Neural progenitor cell (in vitro differentiated cells): ENCODE measurements at regions not wholly inside any gene's neighbourhood (a gene's known extent, or its start where the extent isn't known, plus 50 kb on each side); places are given as distances from the start of the nearest gene placed in this dataset.
"Not testable (repeated sequence)": the region's sequence is repeated elsewhere in the genome, so short reads cannot be mapped to it uniquely, and the experiment has no call there.

ENCODE experiments used
- DNase-seq: peaks from one replicate; pipeline ENCODE4 v3.0.0-alpha.2; 2016; ENCODE audit warnings: low spot score
- H2AFZ ChIP-seq: fragments of 200-600 bp; sonication (generic); replicated peaks from 2 replicates; pipeline ENCODE4 v1.6.1; 2016; ENCODE audit warnings: antibody characterized with exemption
- H3F3A ChIP-seq: fragments of 200-600 bp; sonication (generic); 2 replicates; pipeline ENCODE4 v1.6.1; 2016; ENCODE audit warnings: antibody characterized with exemption, low read depth
- H3K27ac ChIP-seq: fragments of 200-600 bp; sonication (generic); 2 replicates; pipeline ENCODE4 v1.5.1; 2016; ENCODE audit warnings: mild to moderate bottlenecking
- H3K27me3 ChIP-seq: fragments of 200-600 bp; sonication (generic); 2 replicates; pipeline ENCODE4 v1.6.1; 2016; ENCODE audit warnings: mild to moderate bottlenecking, moderate library complexity
- H3K36me3 ChIP-seq: fragments of 200-600 bp; sonication (generic); 2 replicates; pipeline ENCODE4 v1.5.1; 2016
- H3K4me1 ChIP-seq: fragments of 200-600 bp; sonication (generic); 2 replicates; pipeline ENCODE4 v1.6.1; 2016; ENCODE audit warnings: mixed run types
- H3K4me2 ChIP-seq: fragments of 200-600 bp; sonication (generic); 2 replicates; pipeline ENCODE4 v1.6.1; 2016
- H3K4me3 ChIP-seq: fragments of 200-600 bp; sonication (generic); 2 replicates; pipeline ENCODE4 v1.5.1; 2016
- H3K79me2 ChIP-seq: fragments of 200-600 bp; sonication (generic); 2 replicates; pipeline ENCODE4 v1.6.1; 2016; ENCODE audit warnings: low read depth
- H3K9ac ChIP-seq: fragments of 200-600 bp; sonication (generic); 2 replicates; pipeline ENCODE4 v1.6.1; 2016
- H3K9me3 ChIP-seq: fragments of 200-600 bp; sonication (generic); 2 replicates; pipeline ENCODE4 v1.5.1; 2016; ENCODE audit warnings: low read depth
- H4K20me1 ChIP-seq: fragments of 200-600 bp; sonication (generic); 2 replicates; pipeline ENCODE4 v1.6.1; 2016; ENCODE audit warnings: low read depth
- H3K27ac Mint-ChIP-seq: 3 replicates; pipeline ENCODE4 v1.8.0; 2021; ENCODE audit warnings: mixed read lengths
- H3K27me3 Mint-ChIP-seq: 2 replicates; pipeline ENCODE4 v1.8.0; 2022; ENCODE audit warnings: low read depth, mild to moderate bottlenecking, inconsistent platforms, moderate library complexity, mixed read lengths; ENCODE audit not compliant: insufficient read depth
- H3K36me3 Mint-ChIP-seq: 3 replicates; pipeline ENCODE4 v1.8.0; 2021; ENCODE audit warnings: mixed read lengths
- H3K4me1 Mint-ChIP-seq: 3 replicates; pipeline ENCODE4 v1.8.0; 2021; ENCODE audit warnings: mixed read lengths
- H3K4me3 Mint-ChIP-seq: 3 replicates; pipeline ENCODE4 v1.8.0; 2021; ENCODE audit warnings: mild to moderate bottlenecking, moderate library complexity, mixed read lengths
- H3K9me3 Mint-ChIP-seq: 3 replicates; pipeline ENCODE4 v1.8.0; 2020; ENCODE audit warnings: mixed read lengths
- CTCF ChIP-seq: fragments of 200-600 bp; sonication (generic); IDR thresholded peaks from 2 replicates; pipeline ENCODE4 v1.5.1; 2017; ENCODE audit warnings: antibody characterized with exemption, mild to moderate bottlenecking
- EZH2 ChIP-seq: fragments of 200-600 bp; sonication (generic); IDR thresholded peaks from 2 replicates; pipeline ENCODE4 v1.6.1; 2017; ENCODE audit warnings: antibody characterized with exemption, mild to moderate bottlenecking, moderate library complexity
- EZH2phosphoT487 ChIP-seq: fragments of 200-600 bp; sonication (generic); IDR thresholded peaks from 2 replicates; pipeline ENCODE4 v1.6.1; 2017; ENCODE audit warnings: antibody characterized with exemption

GRCh38 chr4:59500103-59500502 lies 1700.0 kb upstream of the ADGRL3 start:
- Mint-ChIP-seq H3K27me3 (no peaks in the 10 kb centered on the region), H3K27ac (no peak overlapping the region), H3K36me3 (no peaks in the 10 kb centered on the region), H3K4me1 (peaks cover 2% of the 10 kb centered on the region), H3K4me3 (no peak overlapping the region), H3K9me3 (no peaks in the 10 kb centered on the region)
- Histone ChIP-seq H3K4me2 (no peak overlapping the region), H3K9me3 (no peaks in the 10 kb centered on the region), H3K9ac (no peak overlapping the region), H2AFZ (no peak overlapping the region), H3K27me3 (no peaks in the 10 kb centered on the region), H4K20me1 (no peaks in the 10 kb centered on the region), H3K4me1 (peaks cover 6% of the 10 kb centered on the region), H3K4me3 (no peak overlapping the region), H3K27ac (no peak overlapping the region), H3F3A (no peaks in the 10 kb centered on the region), H3K79me2 (no peaks in the 10 kb centered on the region), H3K36me3 (no peaks in the 10 kb centered on the region)
- TF ChIP-seq EZH2phosphoT487 (no peak), EZH2 (no peak), CTCF (no peak)
- DNase-seq, result no peak

- Mint-ChIP-seq H3K4me1 (peaks cover 2% of the 10 kb centered on the region), H3K36me3 (no peaks in the 10 kb centered on the region), H3K9me3 (no peaks in the 10 kb centered on the region), H3K27ac (no peak overlapping the region), H3K4me3 (no peak overlapping the region), H3K27me3 (no peaks in the 10 kb centered on the region)
- H3K4me1 ChIP-seq, result peaks cover 6% of the 10 kb centered on the region
- H3K36me3 ChIP-seq, result no peaks in the 10 kb centered on the region
- H3K4me2 ChIP-seq, result no peak overlapping the region
- no peaks in the 10 kb centered on the region for H3K9me3 ChIP-seq
- no peak overlapping the region for H3K9ac ChIP-seq
- no peak overlapping the region for H2AFZ ChIP-seq
- H3K27ac ChIP-seq, result no peak overlapping the region
- no peaks in the 10 kb centered on the region for H3F3A ChIP-seq
- H3K27me3 ChIP-seq, result no peaks in the 10 kb centered on the region
- no peak for TF ChIP-seq EZH2phosphoT487
- no peak for TF ChIP-seq EZH2
- DNase-seq, result no peak
- H3K79me2 ChIP-seq, result no peaks in the 10 kb centered on the region
- no peaks in the 10 kb centered on the region for H4K20me1 ChIP-seq
- no peak overlapping the region for H3K4me3 ChIP-seq
Measured at GRCh38 chr4:59503731-59504130, 1696.4 kb upstream of the ADGRL3 start.

GRCh38 chr4:59511809-59512208 lies 1688.3 kb upstream of the ADGRL3 start:
- H3K4me3 ChIP-seq, H3K4me2 ChIP-seq, H3F3A ChIP-seq, H3K9me3 ChIP-seq, H3K36me3 ChIP-seq, H3K27ac ChIP-seq, DNase-seq, H3K36me3 Mint-ChIP-seq, H4K20me1 ChIP-seq, H3K4me1 ChIP-seq, H3K9ac ChIP-seq, H3K4me3 Mint-ChIP-seq, H3K4me1 Mint-ChIP-seq, H2AFZ ChIP-seq, H3K79me2 ChIP-seq, H3K27me3 Mint-ChIP-seq, H3K27ac Mint-ChIP-seq, H3K27me3 ChIP-seq, H3K9me3 Mint-ChIP-seq: not testable (repeated sequence)

- Histone ChIP-seq H3K27ac (no peak overlapping the region), H3K4me2 (no peak overlapping the region), H2AFZ (no peak overlapping the region), H3K9me3 (no peaks in the 10 kb centered on the region), H3K4me1 (peaks cover 2% of the 10 kb centered on the region), H3K9ac (no peak overlapping the region), H4K20me1 (no peaks in the 10 kb centered on the region), H3K79me2 (no peaks in the 10 kb centered on the region), H3F3A (no peaks in the 10 kb centered on the region), H3K4me3 (no peak overlapping the region), H3K27me3 (no peaks in the 10 kb centered on the region), H3K36me3 (no peaks in the 10 kb centered on the region)
- H3K27ac Mint-ChIP-seq, result no peak overlapping the region
- TF ChIP-seq CTCF, result no peak
- no peak for TF ChIP-seq EZH2
- TF ChIP-seq EZH2phosphoT487, result no peak
- no peaks in the 10 kb centered on the region for H3K36me3 Mint-ChIP-seq
- peaks cover 2% of the 10 kb centered on the region for H3K27me3 Mint-ChIP-seq
- no peak for DNase-seq
- H3K4me3 Mint-ChIP-seq, result no peak overlapping the region
- no peaks in the 10 kb centered on the region for H3K9me3 Mint-ChIP-seq
- H3K4me1 Mint-ChIP-seq, result peaks cover 14% of the 10 kb centered on the region
Measured at GRCh38 chr4:59517007-59517406, 1683.1 kb upstream of the ADGRL3 start.
